C1 segment of cervical spinal cord (tissue), 14 donors: ENCODE measurements at regions not wholly inside any gene's neighbourhood (a gene's known extent, or its start where the extent isn't known, plus 50 kb on each side); places are given as distances from the start of the nearest gene placed in this dataset.

ENCODE experiments used
- DNase-seq, 14 donors: peaks; one replicate each; lab custom pipeline; 2025; lab: John Stamatoyannopoulos, UW

- DNase-seq, result no peak
Observed at GRCh38 chr19:30082611-30083010, 140.6 kb downstream of the URI1 start.

DNA sequence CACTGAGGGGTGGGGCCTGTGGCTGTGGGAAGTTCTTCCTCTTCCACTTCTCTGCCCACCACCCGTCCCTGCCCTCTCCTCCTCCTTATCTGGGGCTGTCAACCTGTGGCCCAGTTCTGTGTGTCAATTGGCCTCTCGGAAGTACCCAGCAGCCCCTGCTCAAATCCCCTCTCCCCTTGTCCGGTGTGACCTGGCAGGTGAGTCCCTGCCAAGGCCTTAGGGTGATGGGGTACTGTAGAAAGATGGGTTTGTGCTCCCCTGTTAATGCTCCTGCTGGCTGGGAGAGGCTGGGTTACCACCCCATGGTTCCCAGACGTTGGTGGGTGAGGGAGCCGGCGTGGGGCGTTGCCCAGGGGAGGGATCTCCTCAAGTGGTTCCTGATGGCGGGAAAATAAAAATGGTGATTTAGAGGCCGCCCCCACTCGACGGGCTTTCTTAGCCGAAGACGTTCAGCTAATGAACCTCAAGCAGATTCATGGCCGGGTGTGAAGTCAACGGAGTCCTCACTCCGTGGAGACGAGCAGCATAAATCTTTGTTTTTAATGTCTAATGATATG lies 141.2 kb downstream of the URI1 start:
- DNase-seq, result no peak

GRCh38 chr19:30083701-30084156 lies 141.7 kb downstream of the URI1 start:
- no peak for DNase-seq

GRCh38 chr19:30084390-30084819 lies 142.4 kb downstream of the URI1 start:
- no peak for DNase-seq

- no peak for DNase-seq
Observed at GRCh38 chr19:30085394-30085793, 143.4 kb downstream of the URI1 start.

DNA sequence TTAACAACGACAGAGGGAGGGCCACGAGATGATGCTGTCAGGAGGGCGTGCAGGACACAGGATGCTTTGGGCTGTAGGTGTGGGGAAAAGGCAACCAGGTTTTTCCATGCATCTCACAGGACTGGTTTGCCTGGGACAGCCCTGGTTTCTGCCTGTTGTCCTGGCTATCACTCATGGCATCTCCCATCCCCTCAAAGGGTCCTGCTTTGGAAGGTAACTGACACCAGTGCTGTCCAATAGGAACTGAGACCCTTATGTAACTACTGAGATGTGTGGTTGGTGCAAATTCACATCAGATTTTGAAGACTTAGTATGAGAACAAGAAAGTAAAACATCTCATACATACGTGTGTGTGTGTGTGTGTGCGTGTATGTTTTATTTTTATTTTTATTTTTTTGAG lies 144.2 kb downstream of the URI1 start:
- DNase-seq, result no peak

DNA sequence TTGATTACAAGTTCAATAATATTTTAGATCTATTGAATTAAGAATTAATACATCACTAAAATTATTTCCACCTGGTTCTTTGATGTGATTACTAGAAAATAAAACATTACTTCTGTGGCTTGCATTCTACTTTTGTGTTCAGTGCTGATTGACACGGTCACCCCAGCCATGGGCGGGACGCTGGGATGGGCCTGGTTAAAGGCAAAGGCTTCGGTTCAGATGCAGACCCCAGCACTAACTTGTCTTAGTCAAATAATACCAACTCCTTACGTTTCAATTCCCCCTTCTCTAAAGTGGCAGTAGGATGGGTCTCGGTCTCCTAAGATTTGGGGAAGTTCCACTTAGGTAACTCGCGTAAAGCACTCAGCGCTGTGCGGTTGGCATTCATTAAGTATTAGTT lies 144.9 kb downstream of the URI1 start:
- no peak for DNase-seq

GRCh38 chr19:30087381-30088138 lies 145.5 kb downstream of the URI1 start:
- DNase-seq, result no peak

GRCh38 chr19:30088567-30088966 lies 146.5 kb downstream of the URI1 start:
- DNase-seq, result no peak

DNA sequence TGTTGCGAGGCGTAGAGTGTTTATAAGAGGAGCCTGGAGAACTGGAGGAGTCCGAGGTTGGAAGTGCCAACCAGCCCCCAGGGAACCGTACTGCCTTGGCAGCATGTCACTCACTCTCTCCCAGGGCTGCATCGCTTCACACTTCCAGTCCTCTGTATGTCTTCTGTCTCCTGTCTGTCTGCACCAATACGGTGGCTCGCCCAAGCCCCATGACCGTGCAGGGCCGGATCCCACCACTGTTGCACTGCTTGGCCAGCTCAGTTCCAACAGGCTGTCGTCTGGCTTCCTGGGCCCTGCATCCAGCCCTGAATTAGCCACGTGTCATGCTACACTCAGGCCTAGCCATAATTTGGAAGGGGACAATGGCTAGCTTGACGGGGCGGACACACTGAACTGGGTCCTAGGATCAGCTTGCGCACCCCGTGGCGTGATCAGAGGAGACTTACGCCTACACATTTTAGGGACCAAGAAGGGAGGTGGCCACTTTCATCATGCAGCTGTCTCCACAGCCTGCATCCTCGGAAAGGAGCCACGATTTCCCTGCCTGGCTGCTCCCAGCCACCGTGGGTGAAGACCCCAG lies 147.1 kb downstream of the URI1 start:
- DNase-seq, result no peak

DNA sequence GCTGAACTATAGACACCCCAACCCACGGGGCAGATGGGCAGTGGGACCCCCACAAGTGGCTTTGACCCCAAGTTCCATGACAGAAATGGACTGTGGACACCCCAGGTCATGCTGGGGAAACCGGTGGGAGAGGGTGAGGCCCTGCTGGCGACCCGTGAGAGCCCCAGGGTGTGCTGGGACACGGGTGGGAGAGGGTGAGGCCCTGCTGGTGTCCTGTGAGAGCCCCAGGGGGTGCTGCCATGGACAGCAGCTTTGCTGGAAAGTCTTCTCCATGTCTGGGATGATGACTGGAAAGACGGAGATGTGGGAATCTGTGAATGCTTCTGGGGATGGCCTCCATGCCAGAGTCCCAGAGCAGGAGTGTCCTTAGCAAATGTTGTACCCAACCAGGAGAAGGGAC lies 148.4 kb downstream of the URI1 start:
- DNase-seq, result no peak

GRCh38 chr19:30090963-30091362 lies 148.9 kb downstream of the URI1 start:
- DNase-seq, result no peak

DNA sequence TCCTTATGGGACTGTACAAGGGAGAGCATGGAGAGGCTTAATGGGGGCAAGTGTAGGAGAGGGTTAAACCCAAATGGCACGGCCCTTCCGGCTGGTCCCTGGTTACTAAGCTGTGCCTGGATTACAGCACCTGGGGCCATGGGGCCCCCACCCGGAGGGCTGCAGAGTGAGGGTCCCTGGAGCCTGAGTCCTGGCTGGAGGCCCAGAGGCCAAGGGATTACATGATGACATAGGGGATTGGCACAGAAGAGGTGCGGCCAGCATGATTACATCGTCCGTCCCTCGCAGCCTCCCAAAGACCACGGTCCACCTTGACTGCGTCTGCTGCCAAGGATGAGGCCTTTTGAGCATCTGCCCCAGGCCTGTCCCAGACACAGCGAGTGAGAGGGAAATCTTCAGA lies 149.4 kb downstream of the URI1 start:
- no peak for DNase-seq

- DNase-seq, result no peak
Observed at GRCh38 chr19:30091856-30092255, 149.8 kb downstream of the URI1 start.

- no peak for DNase-seq
Observed at GRCh38 chr19:30092721-30093569, 150.9 kb downstream of the URI1 start.

GRCh38 chr19:30093966-30094755 lies 152.1 kb downstream of the URI1 start:
- DNase-seq, result no peak

DNA sequence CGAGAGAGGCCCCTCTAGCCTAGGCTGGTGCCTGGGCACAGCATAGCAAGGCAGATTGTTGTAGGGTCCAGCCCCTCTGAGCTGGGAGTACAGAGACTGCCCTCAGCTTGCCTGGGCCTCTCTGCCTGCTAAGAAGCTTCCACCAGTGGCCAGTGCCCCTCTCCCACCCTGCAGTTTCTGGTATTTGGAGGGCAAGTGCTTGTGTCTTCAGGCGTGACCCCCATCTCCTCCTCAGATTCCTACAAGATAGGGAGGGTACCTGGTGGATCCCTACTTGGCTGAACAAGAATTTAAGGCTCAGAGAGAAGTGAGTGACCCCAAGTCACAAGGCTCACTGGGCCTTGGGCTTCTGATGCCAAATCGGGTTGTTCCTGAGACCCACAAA lies 152.7 kb downstream of the URI1 start:
- no peak for DNase-seq

DNA sequence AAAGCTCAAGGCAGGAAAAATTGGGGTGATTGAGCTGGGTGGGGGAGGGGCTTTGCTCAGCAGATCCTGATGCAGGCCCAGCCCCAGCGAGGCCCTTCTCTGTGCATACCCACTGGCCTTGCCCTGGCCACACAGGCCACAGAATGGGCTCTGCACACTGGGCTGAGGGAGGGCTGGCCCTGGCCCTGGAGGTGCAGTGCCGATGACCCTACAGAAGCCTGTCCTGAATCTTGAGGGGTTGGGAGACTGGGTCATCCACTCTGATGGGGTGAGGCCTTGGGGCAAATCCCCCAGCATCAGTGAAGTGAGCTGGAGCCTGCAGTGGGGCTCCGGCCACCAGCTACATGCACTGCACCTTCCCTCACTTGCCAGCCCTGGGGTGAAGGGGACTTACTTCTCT lies 153.1 kb downstream of the URI1 start:
- no peak for DNase-seq

GRCh38 chr19:30096596-30097370 lies 154.7 kb downstream of the URI1 start:
- DNase-seq, result no peak

GRCh38 chr19:30097746-30098280 lies 155.8 kb downstream of the URI1 start:
- DNase-seq, result no peak
